Ascending aorta (tissue), 2 donors: ENCODE measurements at regions not wholly inside any gene's neighbourhood (a gene's known extent, or its start where the extent isn't known, plus 50 kb on each side); places are given as distances from the start of the nearest gene placed in this dataset.
"Not testable (repeated sequence)": the region's sequence is repeated elsewhere in the genome, so short reads cannot be mapped to it uniquely, and the experiment has no call there.

Experiments used
- DNase-seq, 2 donors: peaks; one replicate each; pipeline ENCODE4 v3.0.0-alpha.2; 2019; ENCODE audit warnings: low spot score in 2 of 2
- H3K27ac ChIP-seq, 2 donors: fragments of 200-600 bp; sonication (generic); one replicate each; pipeline ENCODE4 v1.5.1; 2016 to 2017; ENCODE audit warnings: mild to moderate bottlenecking in 1 of 2
- H3K27me3 ChIP-seq: fragments of 200-600 bp; sonication (generic); one replicate; pipeline ENCODE4 v1.5.1; 2017
- H3K36me3 ChIP-seq, 2 donors: fragments of 200-600 bp; sonication (generic); one replicate each; pipeline ENCODE4 v1.5.1; 2016
- H3K4me1 ChIP-seq, 2 donors: fragments of 200-600 bp; sonication (generic); one replicate each; pipeline ENCODE4 v1.5.1; 2016 to 2017; ENCODE audit warnings: mild to moderate bottlenecking in 1 of 2
- H3K4me3 ChIP-seq, 2 donors: fragments of 200-600 bp; sonication (generic); one replicate each; pipeline ENCODE4 v1.5.1; 2016 to 2017; ENCODE audit warnings: mild to moderate bottlenecking in 1 of 2
- H3K9me3 ChIP-seq, 2 donors: fragments of 200-600 bp; sonication (generic); one replicate each; pipeline ENCODE4 v1.5.1; 2016
- intact Hi-C: fragments of 100-400 bp; cut with DNase I; formaldehyde crosslinking; loops from one replicate; pipeline ENCODE4 v1.15.1; 2023
- TF ChIP-seq, protein P1 (sequence below), 3 experiments: fragments of 200-600 bp in 2 of 3; fragments of 450-650 bp in 1 of 3; sonication (generic) in 2 of 3; IDR thresholded peaks; one replicate each; pipeline ENCODE4 v1.5.1; 2016 to 2019; ENCODE audit warnings: antibody characterized with exemption in 3 of 3, mild to moderate bottlenecking in 1 of 3, moderate library complexity in 1 of 3

DNA sequence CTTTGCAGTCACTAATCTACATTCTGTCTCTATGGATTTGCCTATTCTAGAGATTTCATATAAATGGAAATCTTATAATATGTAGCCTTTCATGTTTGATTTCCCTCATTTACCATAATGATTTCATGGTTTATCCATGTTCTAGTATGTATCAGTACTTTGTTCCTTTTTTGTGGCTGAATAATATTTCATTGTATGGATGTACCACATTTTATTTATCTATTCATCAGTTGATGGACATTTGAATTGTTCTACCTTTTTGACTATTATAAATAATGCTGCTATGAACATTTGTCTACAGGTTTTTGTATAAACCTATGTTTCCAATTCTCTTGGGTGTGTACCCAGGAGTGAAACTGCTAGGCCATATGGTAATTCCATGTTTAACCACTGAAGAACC lies 221.1 kb downstream of the ICOS start:
- Histone ChIP-seq H3K4me3 (no peak overlapping the region), H3K4me1 (no peaks in the 10 kb centered on the region), H3K36me3 (no peaks in the 10 kb centered on the region), H3K9me3 (no peaks in the 10 kb centered on the region), H3K27ac (no peak overlapping the region), H3K27me3 (no peaks in the 10 kb centered on the region)
- intact Hi-C loops, result no loop called here
- no peak for DNase-seq
- TF ChIP-seq, protein P1, sequence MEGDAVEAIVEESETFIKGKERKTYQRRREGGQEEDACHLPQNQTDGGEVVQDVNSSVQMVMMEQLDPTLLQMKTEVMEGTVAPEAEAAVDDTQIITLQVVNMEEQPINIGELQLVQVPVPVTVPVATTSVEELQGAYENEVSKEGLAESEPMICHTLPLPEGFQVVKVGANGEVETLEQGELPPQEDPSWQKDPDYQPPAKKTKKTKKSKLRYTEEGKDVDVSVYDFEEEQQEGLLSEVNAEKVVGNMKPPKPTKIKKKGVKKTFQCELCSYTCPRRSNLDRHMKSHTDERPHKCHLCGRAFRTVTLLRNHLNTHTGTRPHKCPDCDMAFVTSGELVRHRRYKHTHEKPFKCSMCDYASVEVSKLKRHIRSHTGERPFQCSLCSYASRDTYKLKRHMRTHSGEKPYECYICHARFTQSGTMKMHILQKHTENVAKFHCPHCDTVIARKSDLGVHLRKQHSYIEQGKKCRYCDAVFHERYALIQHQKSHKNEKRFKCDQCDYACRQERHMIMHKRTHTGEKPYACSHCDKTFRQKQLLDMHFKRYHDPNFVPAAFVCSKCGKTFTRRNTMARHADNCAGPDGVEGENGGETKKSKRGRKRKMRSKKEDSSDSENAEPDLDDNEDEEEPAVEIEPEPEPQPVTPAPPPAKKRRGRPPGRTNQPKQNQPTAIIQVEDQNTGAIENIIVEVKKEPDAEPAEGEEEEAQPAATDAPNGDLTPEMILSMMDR (IDR thresholded peaks at IDR 0.05), result no peak

DNA sequence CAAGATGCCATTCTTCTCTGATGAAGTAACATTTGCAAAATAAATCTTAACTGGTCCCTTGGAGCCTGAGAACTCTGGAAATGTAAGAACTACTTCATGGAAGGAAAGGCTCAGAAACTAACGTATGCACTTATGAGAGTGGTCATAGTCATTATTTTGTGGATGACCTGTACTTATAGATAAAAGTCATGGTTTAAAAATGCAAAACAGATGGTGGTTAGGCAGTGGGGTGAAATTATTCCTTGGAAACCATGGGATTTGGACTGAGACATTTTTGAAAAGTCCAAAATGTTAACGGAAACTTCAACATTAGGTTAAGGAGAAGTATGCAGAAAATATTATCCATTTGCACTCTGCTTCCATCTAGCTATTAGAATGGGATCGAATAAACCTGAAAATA lies 223.0 kb downstream of the ICOS start:
- H3K4me1 ChIP-seq, result no peaks in the 10 kb centered on the region
- TF ChIP-seq, protein P1 (IDR thresholded peaks at IDR 0.05), result no peak
- intact Hi-C loops, result no loop called here
- H3K27ac ChIP-seq, result no peak overlapping the region
- H3K27me3 ChIP-seq, result no peaks in the 10 kb centered on the region
- H3K4me3 ChIP-seq, result no peak overlapping the region
- no peaks in the 10 kb centered on the region for H3K36me3 ChIP-seq
- H3K9me3 ChIP-seq, result no peaks in the 10 kb centered on the region
- DNase-seq, result no peak

DNA sequence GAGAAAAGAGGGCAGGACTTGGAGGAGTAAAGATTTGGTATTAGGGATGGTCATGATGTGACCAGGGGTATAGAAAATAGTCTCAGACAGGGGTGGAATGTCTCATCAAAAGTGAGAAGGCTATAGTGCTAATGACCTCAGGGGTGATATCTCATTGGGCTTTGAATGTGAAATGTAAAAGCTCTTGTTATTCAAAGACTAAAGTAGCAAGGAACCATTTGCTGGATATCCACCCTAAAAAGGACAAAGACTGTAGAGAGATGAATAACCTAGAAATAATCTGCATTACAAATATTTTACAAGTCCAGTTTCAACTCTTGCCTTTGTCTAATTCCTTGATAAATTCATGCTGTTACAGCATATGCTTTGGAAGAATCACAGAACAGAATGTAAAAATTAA lies 224.4 kb downstream of the ICOS start:
- no peak overlapping the region for H3K27ac ChIP-seq
- no peak overlapping the region for H3K4me3 ChIP-seq
- no peak for DNase-seq
- no peaks in the 10 kb centered on the region for H3K36me3 ChIP-seq
- TF ChIP-seq, protein P1 (IDR thresholded peaks at IDR 0.05), result no peak
- no peaks in the 10 kb centered on the region for H3K9me3 ChIP-seq
- intact Hi-C loops, result no loop called here
- H3K27me3 ChIP-seq, result no peaks in the 10 kb centered on the region
- H3K4me1 ChIP-seq, result no peaks in the 10 kb centered on the region

DNA sequence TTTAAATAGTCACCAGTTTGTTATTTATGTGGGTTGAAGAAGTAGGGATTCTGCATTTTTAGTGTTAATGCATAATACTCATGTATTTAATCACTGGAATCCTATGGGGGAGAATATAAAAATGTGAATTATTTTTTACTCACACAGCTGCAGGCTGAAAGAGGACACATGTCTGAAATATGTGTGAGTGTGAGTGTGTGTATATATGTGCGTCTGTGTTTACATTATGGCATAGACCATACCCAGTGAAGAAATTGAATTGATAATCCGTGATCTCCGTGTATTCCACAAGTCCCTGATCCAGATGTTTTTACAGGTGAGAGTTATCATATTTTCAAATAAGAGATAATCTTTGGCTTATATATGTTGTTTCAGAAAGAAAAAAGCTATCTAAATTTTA lies 225.3 kb downstream of the ICOS start:
- H3K9me3 ChIP-seq, result no peaks in the 10 kb centered on the region
- H3K27ac ChIP-seq, result no peak overlapping the region
- H3K4me3 ChIP-seq, result no peak overlapping the region
- H3K27me3 ChIP-seq, result no peaks in the 10 kb centered on the region
- no peaks in the 10 kb centered on the region for H3K36me3 ChIP-seq
- intact Hi-C loops, result no loop called here
- H3K4me1 ChIP-seq, result no peaks in the 10 kb centered on the region
- no peak for DNase-seq
- TF ChIP-seq, protein P1 (IDR thresholded peaks at IDR 0.05), result no peak

DNA sequence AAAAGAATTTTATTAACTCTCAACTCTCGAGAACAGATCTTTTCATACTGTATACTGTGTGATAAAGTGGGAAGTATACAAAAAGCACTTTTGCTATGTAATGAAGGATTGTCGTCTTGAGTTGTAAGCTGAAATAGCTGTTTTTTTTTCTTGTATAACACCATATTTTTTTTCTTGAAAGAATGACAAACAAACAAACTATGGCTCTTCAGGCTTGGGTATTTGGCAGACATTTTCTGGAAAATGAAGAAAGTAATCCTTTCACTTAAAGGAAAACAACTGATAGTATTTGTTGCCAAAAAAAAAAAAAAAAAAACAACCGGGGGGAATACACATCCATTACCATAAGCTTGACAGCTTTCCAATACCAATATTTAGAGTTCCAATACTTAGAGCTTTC lies 230.4 kb downstream of the ICOS start:
- Histone ChIP-seq H3K36me3 (no peaks in the 10 kb centered on the region), H3K27me3 (no peaks in the 10 kb centered on the region), H3K9me3 (no peaks in the 10 kb centered on the region), H3K4me3 (no peak overlapping the region), H3K27ac (no peak overlapping the region), H3K4me1 (no peaks in the 10 kb centered on the region)
- intact Hi-C loops, result no loop called here
- no peak for DNase-seq
- TF ChIP-seq, protein P1 (IDR thresholded peaks at IDR 0.05), result no peak

DNA sequence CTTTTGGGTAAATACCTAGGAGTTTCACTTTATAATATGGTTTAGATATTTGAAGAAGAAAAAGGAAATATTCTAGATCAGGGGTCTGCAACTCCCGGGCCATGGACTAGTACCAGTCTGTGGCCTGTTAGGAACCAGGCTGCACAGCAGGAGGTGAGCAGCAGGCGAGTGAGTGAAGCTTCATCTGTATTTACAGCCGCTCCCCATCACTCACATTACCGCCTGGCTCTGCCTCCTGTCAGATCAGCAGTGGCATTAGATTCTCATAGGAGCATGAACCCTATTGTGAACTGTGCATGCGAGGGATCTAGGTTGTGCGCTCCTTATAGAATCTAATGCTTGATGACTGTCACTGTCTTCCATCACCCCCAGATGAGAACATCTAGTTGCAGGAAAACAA lies 231.1 kb downstream of the ICOS start:
- intact Hi-C loops, H3K27ac ChIP-seq, H3K36me3 ChIP-seq, H3K4me3 ChIP-seq, DNase-seq, H3K9me3 ChIP-seq, H3K27me3 ChIP-seq, H3K4me1 ChIP-seq: not testable (repeated sequence)
